GM19452 (cell line): ENCODE measurements at regions not wholly inside any gene's neighbourhood (a gene's known extent, or its start where the extent isn't known, plus 50 kb on each side); places are given as distances from the start of the nearest gene placed in this dataset.

ENCODE experiments used
- ATAC-seq: cut with Tn5 transposase; IDR thresholded peaks from one replicate; pipeline ENCODE4 v1.9.1; 2021; ENCODE audit not compliant: unreplicated experiment

GRCh38 chr9:86764671-86765343 lies 182.5 kb downstream of the GAS1 start:
- ATAC-seq = no peak

- ATAC-seq = no peak
Observed at GRCh38 chr9:86764221-86764624, 183.1 kb downstream of the GAS1 start.

- no peak for ATAC-seq
Observed at GRCh38 chr9:86763791-86764190, 183.5 kb downstream of the GAS1 start.

- ATAC-seq = no peak
Observed at GRCh38 chr9:86757382-86757720, 190.0 kb downstream of the GAS1 start.

GRCh38 chr9:86756576-86757381 lies 190.5 kb downstream of the GAS1 start:
- no peak for ATAC-seq

- no peak for ATAC-seq
Observed at GRCh38 chr9:86755561-86755941, 191.8 kb downstream of the GAS1 start.

- no peak for ATAC-seq
Observed at GRCh38 chr9:86754581-86755560, 192.4 kb downstream of the GAS1 start.

GRCh38 chr9:86753836-86754235 lies 193.5 kb downstream of the GAS1 start:
- no peak for ATAC-seq

GRCh38 chr9:86752733-86753132 lies 194.6 kb downstream of the GAS1 start:
- no peak for ATAC-seq

- ATAC-seq = no peak
Observed at GRCh38 chr9:86751956-86752355, 195.3 kb downstream of the GAS1 start.

- ATAC-seq = no peak
Observed at GRCh38 chr9:86751207-86751606, 196.1 kb downstream of the GAS1 start.

- ATAC-seq = no peak
Observed at GRCh38 chr9:86749894-86750255, 197.4 kb downstream of the GAS1 start.

- no peak for ATAC-seq
Observed at GRCh38 chr9:86749161-86749893, 198.0 kb downstream of the GAS1 start.

GRCh38 chr9:86747711-86748110 lies 199.6 kb downstream of the GAS1 start:
- ATAC-seq = no peak

GRCh38 chr9:86741311-86742208 lies 205.7 kb downstream of the GAS1 start:
- ATAC-seq = no peak

GRCh38 chr9:86735772-86736458 lies 211.4 kb downstream of the GAS1 start:
- ATAC-seq = no peak

- no peak for ATAC-seq
Observed at GRCh38 chr9:86734771-86735170, 212.5 kb downstream of the GAS1 start.

- no peak for ATAC-seq
Observed at GRCh38 chr9:86733929-86734328, 213.4 kb downstream of the GAS1 start.

GRCh38 chr9:86732514-86733171 lies 214.7 kb downstream of the GAS1 start:
- ATAC-seq = no peak
